Astrocyte of the spinal cord (primary cell): ENCODE measurements at regions not wholly inside any gene's neighbourhood (a gene's known extent, or its start where the extent isn't known, plus 50 kb on each side); places are given as distances from the start of the nearest gene placed in this dataset.

Experiments used
- DNase-seq: peaks from one replicate; pipeline ENCODE4 v3.0.0; 2011; ENCODE audit warnings: low read depth, low spot score
- H3K4me3 ChIP-seq: 2 replicates; pipeline ENCODE4 v1.5.1; 2011; ENCODE audit warnings: low read depth, mild to moderate bottlenecking, low read length, moderate library complexity
- CTCF ChIP-seq: IDR thresholded peaks from 2 replicates; pipeline ENCODE4 v1.5.1; 2012; ENCODE audit warnings: low read depth, mild to moderate bottlenecking, low read length, inconsistent platforms
- in situ Hi-C: cut with HindIII; loops from 2 replicates; pipeline ENCODE4 v1.10.0; 2017; ENCODE audit warnings: low sequenced_read_pairs

- H3K4me3 ChIP-seq = no peak overlapping the region
- no peak for TF ChIP-seq CTCF
- no peak for DNase-seq
- in situ Hi-C loops = no loop called here
Observed at GRCh38 chr15:81852411-81853149, 193.2 kb downstream of the MEX3B start.

GRCh38 chr15:81851757-81852156 is 194.1 kb downstream of the MEX3B start:
- no peak overlapping the region for H3K4me3 ChIP-seq
- no peak for DNase-seq
- no peak for TF ChIP-seq CTCF
- in situ Hi-C loops = no loop called here

GRCh38 chr15:81851325-81851724 is 194.5 kb downstream of the MEX3B start:
- in situ Hi-C loops = no loop called here
- H3K4me3 ChIP-seq = no peak overlapping the region
- DNase-seq = no peak
- TF ChIP-seq CTCF = no peak

GRCh38 chr15:81849289-81849688 is 196.5 kb downstream of the MEX3B start:
- DNase-seq = no peak
- TF ChIP-seq CTCF = no peak
- no peak overlapping the region for H3K4me3 ChIP-seq
- in situ Hi-C loops = no loop called here

- in situ Hi-C loops = no loop called here
- H3K4me3 ChIP-seq = no peak overlapping the region
- no peak for DNase-seq
- no peak for TF ChIP-seq CTCF
Observed at GRCh38 chr15:81848701-81849100, 197.1 kb downstream of the MEX3B start.

- H3K4me3 ChIP-seq = no peak overlapping the region
- in situ Hi-C loops = no loop called here
- no peak for TF ChIP-seq CTCF
- DNase-seq = no peak
Observed at GRCh38 chr15:81843757-81844407, 201.9 kb downstream of the MEX3B start.
